SK-N-SH treated with all-trans-retinoic acid at 6 μM for 48 hours (cell line): ENCODE measurements at regions not wholly inside any gene's neighbourhood (a gene's known extent, or its start where the extent isn't known, plus 50 kb on each side); places are given as distances from the start of the nearest gene placed in this dataset.
A peak's percentile ranks its signal among the peaks of the same experiment; 100 is the strongest.

Experiments used
- ATAC-seq: fragments of 200-7000 bp; cut with Tn5 transposase; 3 replicates; pipeline ENCODE4 v1.9.1; 2020; ENCODE audit warnings: mild to moderate bottlenecking, moderate library complexity
- ARNTL ChIP-seq: fragments of 450-650 bp; formaldehyde crosslinking; IDR thresholded peaks from 2 replicates; pipeline ENCODE4 v1.5.0; 2020; ENCODE audit warnings: low read depth, mild to moderate bottlenecking, moderate library complexity, borderline replicate concordance
- BACH2 ChIP-seq: fragments of 250-450 bp; sonication (Bioruptor Pico); IDR thresholded peaks from 2 replicates; pipeline ENCODE4 v1.9.0; 2021; ENCODE audit warnings: mild to moderate bottlenecking, borderline replicate concordance
- CSDC2 ChIP-seq: fragments of 250-450 bp; sonication (Bioruptor Pico); IDR thresholded peaks from 2 replicates; pipeline ENCODE4 v1.5.0; 2020; ENCODE audit warnings: mild to moderate bottlenecking, moderate library complexity
- CSRNP3 ChIP-seq: fragments of 250-450 bp; sonication (Bioruptor Pico); IDR thresholded peaks from 2 replicates; pipeline ENCODE4 v1.5.1; 2021; ENCODE audit warnings: mild to moderate bottlenecking, moderate library complexity
- ESRRG ChIP-seq: fragments of 250-450 bp; sonication (Bioruptor Pico); IDR thresholded peaks from 2 replicates; pipeline ENCODE4 v1.6.1; 2021; ENCODE audit warnings: mild to moderate bottlenecking
- GLIS3 ChIP-seq: fragments of 250-450 bp; sonication (Bioruptor Pico); IDR thresholded peaks from 2 replicates; pipeline ENCODE4 v1.5.0; 2020; ENCODE audit warnings: mild to moderate bottlenecking, moderate library complexity
- ISL1 ChIP-seq: fragments of 250-450 bp; sonication (Bioruptor Pico); IDR thresholded peaks from 2 replicates; pipeline ENCODE4 v2.1.2; 2022; ENCODE audit warnings: mild to moderate bottlenecking, moderate library complexity
- OSR1 ChIP-seq: fragments of 250-450 bp; sonication (Bioruptor Pico); IDR thresholded peaks from 2 replicates; pipeline ENCODE4 v1.8.0; 2022; ENCODE audit warnings: moderate library complexity, mild to moderate bottlenecking, inconsistent platforms
- POU6F1 ChIP-seq: fragments of 250-450 bp; sonication (Bioruptor Pico); IDR thresholded peaks from 2 replicates; pipeline ENCODE4 v1.8.0; 2021; ENCODE audit warnings: low read depth, mild to moderate bottlenecking, moderate library complexity, borderline replicate concordance
- PPARA ChIP-seq: fragments of 250-450 bp; sonication (Bioruptor Pico); IDR thresholded peaks from 2 replicates; pipeline ENCODE4 v1.5.0; 2020; ENCODE audit warnings: mild to moderate bottlenecking, borderline replicate concordance
- RARB ChIP-seq: fragments of 250-450 bp; sonication (Bioruptor Pico); IDR thresholded peaks from 2 replicates; pipeline ENCODE4 v1.8.0; 2021; ENCODE audit warnings: mild to moderate bottlenecking, moderate library complexity
- SNAI2 ChIP-seq: fragments of 250-450 bp; sonication (Bioruptor Pico); IDR thresholded peaks from 2 replicates; pipeline ENCODE4 v1.5.0; 2020; ENCODE audit warnings: mild to moderate bottlenecking, moderate library complexity
- TCF4 ChIP-seq: fragments of 250-450 bp; sonication (Bioruptor Pico); IDR thresholded peaks from 2 replicates; pipeline ENCODE4 v1.8.0; 2021; ENCODE audit warnings: mild to moderate bottlenecking, moderate library complexity, borderline replicate concordance
- TOX ChIP-seq: fragments of 250-450 bp; sonication (Bioruptor Pico); IDR thresholded peaks from 2 replicates; pipeline ENCODE4 v1.8.0; 2021; ENCODE audit warnings: mild to moderate bottlenecking, moderate library complexity, borderline replicate concordance
- TSHZ2 ChIP-seq: fragments of 250-450 bp; sonication (Bioruptor Pico); IDR thresholded peaks from 2 replicates; pipeline ENCODE4 v1.5.0; 2020; ENCODE audit warnings: mild to moderate bottlenecking, moderate library complexity
- ZC3H10 ChIP-seq: fragments of 250-450 bp; sonication (Bioruptor Pico); IDR thresholded peaks from 2 replicates; pipeline ENCODE4 v1.5.1; 2021; ENCODE audit warnings: mild to moderate bottlenecking, moderate library complexity
- ZFP3 ChIP-seq: fragments of 250-450 bp; sonication (Bioruptor Pico); IDR thresholded peaks from 2 replicates; pipeline ENCODE4 v1.5.0; 2020; ENCODE audit warnings: mild to moderate bottlenecking, moderate library complexity
- ZFP30 ChIP-seq: fragments of 450-650 bp; formaldehyde crosslinking; IDR thresholded peaks from 2 replicates; pipeline ENCODE4 v1.5.0; 2022; ENCODE audit warnings: mild to moderate bottlenecking, moderate library complexity
- ZNF565 ChIP-seq: fragments of 450-650 bp; formaldehyde crosslinking; conservative IDR thresholded peaks from 2 replicates; pipeline ENCODE4 v1.5.0; 2020; ENCODE audit warnings: low read depth, mild to moderate bottlenecking, moderate library complexity
- ZNF8 ChIP-seq: fragments of 450-650 bp; formaldehyde crosslinking; IDR thresholded peaks from 2 replicates; pipeline ENCODE4 v1.5.0; 2020; ENCODE audit warnings: mild to moderate bottlenecking, moderate library complexity
- TF ChIP-seq, protein P1 (sequence below): fragments of 250-450 bp; sonication (Bioruptor Pico); IDR thresholded peaks from 2 replicates; pipeline ENCODE4 v1.5.1; 2020; ENCODE audit warnings: low read depth, mild to moderate bottlenecking, moderate library complexity

DNA sequence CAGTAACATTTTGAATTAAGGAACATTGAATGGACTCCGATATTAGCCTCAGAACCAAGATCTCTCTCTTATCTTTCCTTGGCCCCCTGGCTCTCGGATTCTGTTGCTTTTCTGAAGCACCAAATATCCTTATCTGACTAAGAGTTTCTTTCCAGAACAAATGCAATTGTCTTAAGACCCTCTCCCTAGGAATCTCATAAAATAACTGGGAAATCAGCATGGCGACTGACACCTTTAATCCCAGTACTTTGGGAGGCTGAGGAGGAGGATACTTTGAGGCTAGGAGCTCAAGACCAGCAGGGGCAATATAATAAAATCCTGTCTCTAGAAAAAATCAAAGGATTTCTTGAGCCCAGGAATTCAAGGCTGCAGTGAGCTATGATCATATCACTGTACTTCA is 984.5 kb downstream of the HACE1 start (continued):
- TF ChIP-seq CSDC2 (CRISPR knock-in tag) (no peak), SNAI2 (no peak), ZNF565 (no peak)

GRCh38 chr6:103874575-103874974 is 985.1 kb downstream of the HACE1 start:
- no peak for ATAC-seq
- no peak for TF ChIP-seq ARNTL (CRISPR knock-in tag)
- no peak for TF ChIP-seq PPARA (CRISPR knock-in tag)

GRCh38 chr6:103872678-103873077 is 987.0 kb downstream of the HACE1 start:
- TF ChIP-seq TSHZ2 (CRISPR knock-in tag): no peak
- no peak for TF ChIP-seq RARB (CRISPR knock-in tag)
- TF ChIP-seq ZNF8 (CRISPR knock-in tag): no peak
- TF ChIP-seq PPARA (CRISPR knock-in tag): no peak
- no peak for TF ChIP-seq CSRNP3 (CRISPR knock-in tag)
- TF ChIP-seq POU6F1 (CRISPR knock-in tag): no peak
- TF ChIP-seq ZC3H10 (CRISPR knock-in tag): no peak
- no peak for TF ChIP-seq GLIS3 (CRISPR knock-in tag)
- no peak for TF ChIP-seq ZNF565
- TF ChIP-seq CSDC2 (CRISPR knock-in tag): no peak
- no peak for TF ChIP-seq TOX (CRISPR knock-in tag)
- no peak for TF ChIP-seq ESRRG
- no peak for ATAC-seq

DNA sequence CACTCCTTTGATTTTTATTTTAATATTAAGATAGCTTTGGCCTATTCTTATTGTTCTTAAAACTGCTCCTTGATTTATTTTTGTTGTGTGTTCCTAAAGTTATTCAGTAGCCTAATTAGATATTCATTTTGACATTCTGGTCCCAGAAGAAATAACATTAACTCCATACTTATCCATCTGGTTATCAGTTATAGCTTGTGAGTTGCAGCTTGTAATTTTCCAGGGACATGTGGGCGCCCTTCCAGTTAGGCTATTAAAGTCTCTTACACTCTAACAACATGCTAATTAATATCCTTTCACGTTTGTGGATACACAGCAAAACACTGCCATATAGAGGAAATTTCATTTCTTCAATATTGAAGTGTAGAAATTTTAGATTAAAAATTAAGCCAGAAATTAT is 987.5 kb downstream of the HACE1 start:
- TF ChIP-seq PPARA (CRISPR knock-in tag) (no peak), TOX (CRISPR knock-in tag) (no peak), ESRRG (no peak), ARNTL (CRISPR knock-in tag) (no peak), CSDC2 (CRISPR knock-in tag) (no peak), BACH2 (no peak), RARB (CRISPR knock-in tag) (no peak), CSRNP3 (CRISPR knock-in tag) (no peak), ZNF8 (CRISPR knock-in tag) (no peak), ZFP30 (CRISPR knock-in tag) (no peak), SNAI2 (no peak), OSR1 (CRISPR knock-in tag) (no peak), ISL1 (CRISPR knock-in tag) (0 out of 2 replicates have a peak, but pooled peaks have one; percentile 11), ZFP3 (CRISPR knock-in tag) (no peak), TCF4 (CRISPR knock-in tag) (peak; percentile 74; the same call in 1 of the 2 replicates), TSHZ2 (CRISPR knock-in tag) (peak; percentile 74; the same call in 1 of the 2 replicates)
- TF ChIP-seq, protein P1, sequence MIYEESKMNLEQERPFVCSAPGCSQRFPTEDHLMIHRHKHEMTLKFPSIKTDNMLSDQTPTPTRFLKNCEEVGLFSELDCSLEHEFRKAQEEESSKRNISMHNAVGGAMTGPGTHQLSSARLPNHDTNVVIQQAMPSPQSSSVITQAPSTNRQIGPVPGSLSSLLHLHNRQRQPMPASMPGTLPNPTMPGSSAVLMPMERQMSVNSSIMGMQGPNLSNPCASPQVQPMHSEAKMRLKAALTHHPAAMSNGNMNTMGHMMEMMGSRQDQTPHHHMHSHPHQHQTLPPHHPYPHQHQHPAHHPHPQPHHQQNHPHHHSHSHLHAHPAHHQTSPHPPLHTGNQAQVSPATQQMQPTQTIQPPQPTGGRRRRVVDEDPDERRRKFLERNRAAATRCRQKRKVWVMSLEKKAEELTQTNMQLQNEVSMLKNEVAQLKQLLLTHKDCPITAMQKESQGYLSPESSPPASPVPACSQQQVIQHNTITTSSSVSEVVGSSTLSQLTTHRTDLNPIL (CRISPR knock-in tag): no peak
- no peak for ATAC-seq
